IMR-90 (cell line): ENCODE measurements at regions not wholly inside any gene's neighbourhood (a gene's known extent, or its start where the extent isn't known, plus 50 kb on each side); places are given as distances from the start of the nearest gene placed in this dataset.

Experiments used
- ATAC-seq: fragments of 200-7000 bp; cut with Tn5 transposase; 2 replicates; pipeline ENCODE4 v1.9.1; 2020; ENCODE audit warnings: low read depth, mild to moderate bottlenecking, moderate library complexity
- BruUV-seq: library from RNA; stranded (reverse); fragments of 400-500 nt; replicated peaks from 2 replicates; lab custom pipeline; 2021; lab: Mats Ljungman, UMichigan
- CTCF ChIA-PET: fragments of 300-600 bp; formaldehyde crosslinking; extraction: SDS; loops from one replicate; lab custom pipeline; 2021; ENCODE audit warnings: antibody characterized with exemption; lab: Yijun Ruan, JAX
- POLR2A ChIA-PET: fragments of 300-600 bp; sonication (Branson Sonifier 250); formaldehyde crosslinking; loops from one replicate; lab custom pipeline; 2022; ENCODE audit warnings: antibody characterized with exemption; ENCODE audit not compliant: unreplicated experiment; lab: Charles Lee
- DNase-seq: peaks from one replicate; pipeline ENCODE4 v3.0.0; 2013
- H2AFZ ChIP-seq: replicated peaks from 2 replicates; pipeline ENCODE3; 2013; ENCODE audit warnings: low read length, mild to moderate bottlenecking; ENCODE audit not compliant: poor library complexity
- H2AK5ac ChIP-seq: 2 replicates; pipeline ENCODE4 v1.6.1; 2013; ENCODE audit warnings: low read depth, low read length, inconsistent platforms
- H2AK9ac ChIP-seq: replicated peaks from 2 replicates; pipeline ENCODE3; 2013; ENCODE audit warnings: mild to moderate bottlenecking, low read depth, low read length, moderate library complexity; ENCODE audit not compliant: poor library complexity
- H2BK120ac ChIP-seq: 2 replicates; pipeline ENCODE4 v1.6.1; 2013; ENCODE audit warnings: low read depth, low read length, inconsistent platforms
- H2BK15ac ChIP-seq: 3 replicates; pipeline ENCODE4 v1.6.1; 2013; ENCODE audit warnings: low read depth, low read length, inconsistent platforms
- H2BK20ac ChIP-seq: 2 replicates; pipeline ENCODE4 v1.6.1; 2013; ENCODE audit warnings: low read depth, mild to moderate bottlenecking, inconsistent platforms, low read length, moderate library complexity
- H2BK5ac ChIP-seq: 2 replicates; pipeline ENCODE4 v1.6.1; 2013; ENCODE audit warnings: mild to moderate bottlenecking, low read depth, low read length, inconsistent platforms; ENCODE audit not compliant: poor library complexity, severe bottlenecking
- H3K14ac ChIP-seq: replicated peaks from 2 replicates; pipeline ENCODE4 v1.6.1; 2013; ENCODE audit warnings: low read depth, low read length, inconsistent platforms
- H3K18ac ChIP-seq: 2 replicates; pipeline ENCODE4 v1.6.1; 2013; ENCODE audit warnings: low read depth, low read length, control low read depth
- H3K23ac ChIP-seq: 2 replicates; pipeline ENCODE4 v1.6.1; 2013; ENCODE audit warnings: low read depth, low read length, inconsistent platforms
- H3K27ac ChIP-seq: 2 replicates; pipeline ENCODE4 v1.5.1; 2013; ENCODE audit warnings: mild to moderate bottlenecking, control low read depth, low read length; ENCODE audit not compliant: insufficient read depth
- H3K27me3 ChIP-seq: 2 replicates; pipeline ENCODE4 v1.6.1; 2013; ENCODE audit warnings: low read length; ENCODE audit not compliant: control insufficient read depth, insufficient read depth
- H3K36me3 ChIP-seq: 2 replicates; pipeline ENCODE4 v1.6.1; 2013; ENCODE audit warnings: low read length, mixed read lengths; ENCODE audit not compliant: control insufficient read depth, insufficient read depth
- H3K4ac ChIP-seq: 2 replicates; pipeline ENCODE4 v1.6.1; 2013; ENCODE audit warnings: low read depth, low read length, inconsistent platforms
- H3K4me1 ChIP-seq: 2 replicates; pipeline ENCODE4 v1.6.1; 2013; ENCODE audit warnings: low read length, mixed read lengths; ENCODE audit not compliant: control insufficient read depth, insufficient read depth
- H3K4me2 ChIP-seq: 2 replicates; pipeline ENCODE4 v1.6.1; 2013; ENCODE audit warnings: low read depth, mild to moderate bottlenecking, control low read depth, low read length, moderate library complexity
- H3K4me3 ChIP-seq: 2 replicates; pipeline ENCODE4 v1.5.1; 2013; ENCODE audit warnings: low read depth, mild to moderate bottlenecking, control low read depth, low read length, moderate library complexity; ENCODE audit not compliant: insufficient read depth
- H3K56ac ChIP-seq: 2 replicates; pipeline ENCODE4 v1.6.1; 2013; ENCODE audit warnings: low read length, inconsistent platforms; ENCODE audit not compliant: insufficient read depth; ENCODE audit errors: extremely low read depth
- H3K79me1 ChIP-seq, 2 experiments: 2 replicates each; pipeline ENCODE4 v1.6.1; 2013; ENCODE audit warnings: low read length in 2 of 2, inconsistent platforms in 1 of 2, low read depth in 1 of 2
- H3K9ac ChIP-seq: 2 replicates; pipeline ENCODE4 v1.6.1; 2013; ENCODE audit warnings: low read depth, low read length, control low read depth
- H3K9me1 ChIP-seq: 2 replicates; pipeline ENCODE4 v1.6.1; 2013; ENCODE audit warnings: low read length, inconsistent platforms; ENCODE audit not compliant: insufficient read depth
- H3K9me3 ChIP-seq: 2 replicates; pipeline ENCODE4 v1.6.1; 2013; ENCODE audit warnings: low read length; ENCODE audit not compliant: control insufficient read depth, insufficient read depth
- H4K20me1 ChIP-seq: 2 replicates; pipeline ENCODE4 v1.6.1; 2013; ENCODE audit warnings: low read length, inconsistent platforms; ENCODE audit not compliant: insufficient read depth
- H4K5ac ChIP-seq: 2 replicates; pipeline ENCODE4 v1.6.1; 2013; ENCODE audit warnings: mild to moderate bottlenecking, low read depth, low read length, control low read depth
- H4K8ac ChIP-seq, 2 experiments: 2 replicates each; pipeline ENCODE4 v1.6.1; 2013; ENCODE audit warnings: low read depth in 2 of 2, low read length in 2 of 2, control low read depth in 1 of 2, inconsistent platforms in 1 of 2
- H4K91ac ChIP-seq: 2 replicates; pipeline ENCODE4 v1.6.1; 2013; ENCODE audit warnings: low read depth, low read length, inconsistent platforms; ENCODE audit not compliant: insufficient read depth
- BHLHE40 ChIP-seq: fragments of 150-350 bp; IDR thresholded peaks from 2 replicates; pipeline ENCODE4 v1.6.1; 2016; ENCODE audit warnings: mild to moderate bottlenecking, low read depth, low read length
- CEBPB ChIP-seq: IDR thresholded peaks from 2 replicates; pipeline ENCODE4 v1.6.1; 2012; ENCODE audit warnings: low read depth, low read length, improper control_type of control experiment
- CHD1 ChIP-seq: IDR thresholded peaks from 2 replicates; pipeline ENCODE4 v1.6.1; 2012; ENCODE audit warnings: low read depth, low read length, improper control_type of control experiment
- CTCF ChIP-seq: conservative IDR thresholded peaks from 2 replicates; pipeline ENCODE4 v1.5.1; 2012; ENCODE audit warnings: mild to moderate bottlenecking, low read depth, low read length, improper control_type of control experiment
- ELK1 ChIP-seq: fragments of 150-350 bp; IDR thresholded peaks from 2 replicates; pipeline ENCODE4 v1.6.1; 2016; ENCODE audit warnings: low read depth, mild to moderate bottlenecking, low read length, moderate library complexity, borderline replicate concordance
- FOS ChIP-seq: fragments of 150-350 bp; IDR thresholded peaks from 2 replicates; pipeline ENCODE4 v1.6.1; 2016; ENCODE audit warnings: low read depth, low read length
- MAFK ChIP-seq: IDR thresholded peaks from 2 replicates; pipeline ENCODE4 v1.6.1; 2012; ENCODE audit warnings: low read depth, low read length, improper control_type of control experiment
- MAZ ChIP-seq: IDR thresholded peaks from 2 replicates; pipeline ENCODE4 v1.6.1; 2012; ENCODE audit warnings: low read depth, mild to moderate bottlenecking, low read length, improper control_type of control experiment, moderate library complexity, borderline replicate concordance
- MXI1 ChIP-seq: IDR thresholded peaks from 2 replicates; pipeline ENCODE4 v1.6.1; 2012; ENCODE audit warnings: low read depth, mild to moderate bottlenecking, low read length, moderate library complexity, borderline replicate concordance
- NFE2L2 ChIP-seq: fragments of 150-350 bp; IDR thresholded peaks from 2 replicates; pipeline ENCODE4 v1.6.1; 2016; ENCODE audit warnings: low read depth, mild to moderate bottlenecking, low read length
- POLR2A ChIP-seq: IDR thresholded peaks from 2 replicates; pipeline ENCODE4 v1.6.1; 2012; ENCODE audit warnings: mild to moderate bottlenecking, low read depth, low read length
- RAD21 ChIP-seq: IDR thresholded peaks from 2 replicates; pipeline ENCODE4 v1.6.1; 2012; ENCODE audit warnings: low read length, improper control_type of control experiment
- RCOR1 ChIP-seq: IDR thresholded peaks from 2 replicates; pipeline ENCODE4 v1.6.1; 2012; ENCODE audit warnings: mild to moderate bottlenecking, low read length, improper control_type of control experiment; ENCODE audit not compliant: insufficient replicate concordance
- RFX5 ChIP-seq: IDR thresholded peaks from 2 replicates; pipeline ENCODE4 v1.8.0; 2012; ENCODE audit warnings: low read depth, mild to moderate bottlenecking, low read length, moderate library complexity
- SMC3 ChIP-seq: fragments of 150-350 bp; IDR thresholded peaks from 2 replicates; pipeline ENCODE4 v1.6.1; 2016; ENCODE audit warnings: low read depth, mild to moderate bottlenecking, antibody characterized with exemption, low read length, moderate library complexity
- USF2 ChIP-seq: fragments of 150-350 bp; IDR thresholded peaks from 2 replicates; pipeline ENCODE4 v1.6.1; 2017; ENCODE audit warnings: mild to moderate bottlenecking, antibody characterized with exemption, low read length, low read depth
- WGBS, 2 experiments: methylation state at CpG; one replicate each; pipeline versions ENCODE4 v1.1.5 to v1.1.7; 2013; ENCODE audit warnings: missing lambda C conversion rate in 2 of 2; ENCODE audit not compliant: insufficient read length in 1 of 2; ENCODE audit errors: extremely low coverage in 2 of 2; 5-methylcytosine and 5-hydroxymethylcytosine counted together
- dilution Hi-C: fragments of 300-500 bp; cut with HindIII; formaldehyde crosslinking; loops from one replicate; pipeline ENCODE4 v1.14.3; 2018; ENCODE audit warnings: low sequenced_read_pairs; ENCODE audit not compliant: unreplicated experiment
- in situ Hi-C: fragments of 300-500 bp; cut with MboI; formaldehyde crosslinking; loops from 3 replicates; pipeline ENCODE4 v1.14.3; 2019; ENCODE audit warnings: low sequenced_read_pairs, inconsistent platforms, mixed read lengths
- intact Hi-C: fragments of 100-400 bp; cut with micrococcal nuclease; formaldehyde crosslinking; loops from 2 replicates; pipeline ENCODE4 v1.10.0; 2022

GRCh38 chr13:55067946-55068345 lies 2039.3 kb downstream of the OLFM4 start:
- POLR2A ChIA-PET: no interaction called here
- no peak for ATAC-seq
- no peak overlapping the region for H2BK20ac ChIP-seq
- no peak overlapping the region for H4K5ac ChIP-seq
- no peaks in the 10 kb centered on the region for H3K36me3 ChIP-seq
- no peak overlapping the region for H2AK9ac ChIP-seq
- no peak overlapping the region for H4K8ac ChIP-seq
- peaks cover under 1% of the 10 kb centered on the region; the same call in 1 of the 2 replicates for H3K9me3 ChIP-seq
- no peak overlapping the region for H2BK15ac ChIP-seq
- no peaks in the 10 kb centered on the region for H3K9me1 ChIP-seq
- no peak overlapping the region for H2AFZ ChIP-seq
- WGBS, 2 experiments: no CpG with 5 or more reads among the region's 1 CpG
- H3K56ac ChIP-seq: no peak overlapping the region
- no peak overlapping the region for H4K91ac ChIP-seq
- H2BK120ac ChIP-seq: no peak overlapping the region
- H4K20me1 ChIP-seq: no peaks in the 10 kb centered on the region
- dilution Hi-C loops: no loop called here
- no peak overlapping the region for H3K4me3 ChIP-seq
- H3K9ac ChIP-seq: no peak overlapping the region
- no peaks in the 10 kb centered on the region for H3K79me1 ChIP-seq
- CTCF ChIA-PET: no interaction called here
- TF ChIP-seq MAZ: no peak
- no peak for TF ChIP-seq RAD21
- no peak for TF ChIP-seq CEBPB
- TF ChIP-seq ELK1: no peak
- no peak for TF ChIP-seq RCOR1
- no peak for TF ChIP-seq FOS
- no peak for TF ChIP-seq USF2
- no peak for TF ChIP-seq MXI1
- TF ChIP-seq BHLHE40: no peak
- no peak for TF ChIP-seq NFE2L2
- no peak for TF ChIP-seq RFX5
- no peak for TF ChIP-seq CHD1
- no peak for TF ChIP-seq MAFK
- TF ChIP-seq POLR2A: no peak
- no peak for TF ChIP-seq CTCF
- no peak for TF ChIP-seq SMC3
- no peak overlapping the region for H3K14ac ChIP-seq
- H3K18ac ChIP-seq: no peak overlapping the region
- no peak overlapping the region for H2AK5ac ChIP-seq
- H3K4me1 ChIP-seq: no peaks in the 10 kb centered on the region
- intact Hi-C loops: no loop called here
- no peak overlapping the region for H3K4ac ChIP-seq
- no peak for DNase-seq
- H3K27me3 ChIP-seq: no peaks in the 10 kb centered on the region
- no TSS peak for BruUV-seq
- no peak overlapping the region for H2BK5ac ChIP-seq
- no peak overlapping the region for H3K27ac ChIP-seq
- no peak overlapping the region for H3K23ac ChIP-seq
- no peak overlapping the region for H3K4me2 ChIP-seq
- in situ Hi-C loops: no loop called here
